GM18873 (cell line): ENCODE measurements at regions not wholly inside any gene's neighbourhood (a gene's known extent, or its start where the extent isn't known, plus 50 kb on each side); places are given as distances from the start of the nearest gene placed in this dataset.
"Not testable (repeated sequence)": the region's sequence is repeated elsewhere in the genome, so short reads cannot be mapped to it uniquely, and the experiment has no call there.

Experiments
- ATAC-seq: cut with Tn5 transposase; IDR thresholded peaks from one replicate; pipeline ENCODE4 v1.9.1; 2021; ENCODE audit warnings: mild to moderate bottlenecking, moderate library complexity, moderate number of reproducible peaks; ENCODE audit not compliant: unreplicated experiment, low FRiP score

DNA sequence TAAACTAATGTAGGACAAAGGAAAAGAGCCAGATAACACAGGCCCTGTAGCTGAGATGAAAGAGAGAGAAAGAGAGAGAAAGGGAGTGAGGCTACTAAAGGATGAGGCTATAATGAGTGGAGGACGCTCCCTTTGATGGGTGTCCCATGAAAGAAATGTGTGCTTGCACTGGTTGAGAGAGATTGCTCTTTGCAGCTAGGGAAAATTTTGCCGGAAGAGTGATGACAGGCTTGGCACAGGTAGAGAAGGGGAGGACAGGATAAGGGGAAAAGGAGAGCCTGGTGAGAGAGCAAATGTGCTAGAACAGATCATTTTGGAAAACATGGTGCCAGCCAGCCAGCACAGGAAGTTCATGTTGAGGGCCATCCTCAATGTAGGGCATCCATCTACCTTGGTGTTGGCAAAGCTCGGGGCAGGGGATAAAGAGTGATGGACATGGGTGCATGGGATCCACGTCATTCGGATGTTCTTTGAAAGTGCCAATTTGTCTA lies 248.6 kb downstream of the BTG1 start:
- no peak for ATAC-seq

DNA sequence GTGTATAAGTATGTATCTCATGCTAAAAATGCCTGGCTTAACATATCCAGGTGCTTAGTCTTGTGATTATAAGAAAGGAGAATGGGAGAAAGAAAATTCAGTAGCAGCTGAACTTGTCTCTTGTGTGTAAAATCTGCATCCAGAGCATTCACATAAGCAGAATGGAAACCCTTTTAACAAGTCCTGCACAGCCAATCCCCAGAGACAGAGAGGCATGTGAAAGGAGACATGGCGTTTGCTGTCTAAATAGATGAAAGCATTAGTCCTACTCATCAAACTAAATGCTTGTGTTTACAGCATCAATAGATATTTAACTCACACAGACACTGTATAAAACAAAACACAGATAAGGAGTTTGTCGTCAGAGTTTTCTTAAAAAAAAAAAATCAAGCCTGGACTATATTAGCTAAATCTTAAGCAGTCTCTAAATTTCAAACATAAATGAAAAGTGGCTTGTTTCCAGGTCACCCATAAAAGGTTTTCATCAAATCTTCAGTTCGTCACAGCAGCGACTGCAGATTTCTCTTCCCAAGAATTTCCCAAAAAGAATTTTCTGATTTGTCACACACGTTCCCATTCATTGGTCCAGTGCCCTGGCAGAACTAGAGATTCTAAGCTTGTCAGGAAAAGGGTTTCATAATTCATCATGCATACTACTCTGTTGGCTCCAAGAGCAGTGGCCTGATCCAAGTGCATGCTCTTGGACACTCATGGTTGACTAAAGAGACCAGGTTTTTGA lies 249.2 kb downstream of the BTG1 start:
- no peak for ATAC-seq

DNA sequence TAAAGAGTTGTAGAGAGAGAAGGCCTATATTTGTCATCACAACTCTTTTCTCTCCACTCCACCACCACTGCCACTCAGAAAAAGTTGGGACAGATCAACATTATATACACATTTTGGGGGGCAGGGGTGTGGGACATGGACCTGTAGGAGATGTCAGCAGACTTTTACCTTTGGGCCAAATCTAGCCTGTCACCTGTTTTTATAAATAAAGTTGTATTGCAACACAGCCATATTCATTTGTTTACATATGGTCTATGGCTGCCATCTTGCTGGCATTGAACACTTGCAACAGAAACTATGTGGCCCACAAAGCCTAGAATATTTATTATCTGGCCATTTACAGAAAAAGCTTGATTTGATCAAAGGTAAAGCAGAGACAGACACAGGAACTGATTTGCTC lies 250.7 kb downstream of the BTG1 start:
- ATAC-seq, result no peak

DNA sequence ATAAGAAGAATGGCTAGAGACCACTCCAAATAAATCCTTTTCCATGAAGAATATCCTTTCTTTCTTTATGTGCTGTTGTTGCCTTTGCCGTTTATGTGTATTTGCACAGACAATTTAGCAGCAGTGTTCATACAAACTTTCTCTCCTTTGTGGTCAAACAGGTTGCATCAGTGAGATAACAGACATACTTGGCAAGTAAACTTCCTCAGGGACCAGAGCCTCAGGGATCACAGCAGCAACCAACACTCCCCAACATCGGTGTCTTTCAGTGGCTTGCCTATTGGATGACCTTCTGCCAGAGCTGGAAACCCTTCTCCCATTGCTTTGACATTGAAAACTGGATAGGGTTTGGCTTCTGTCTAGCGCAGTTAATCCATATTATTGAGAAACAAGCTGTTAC lies 252.2 kb downstream of the BTG1 start:
- ATAC-seq, result no peak

DNA sequence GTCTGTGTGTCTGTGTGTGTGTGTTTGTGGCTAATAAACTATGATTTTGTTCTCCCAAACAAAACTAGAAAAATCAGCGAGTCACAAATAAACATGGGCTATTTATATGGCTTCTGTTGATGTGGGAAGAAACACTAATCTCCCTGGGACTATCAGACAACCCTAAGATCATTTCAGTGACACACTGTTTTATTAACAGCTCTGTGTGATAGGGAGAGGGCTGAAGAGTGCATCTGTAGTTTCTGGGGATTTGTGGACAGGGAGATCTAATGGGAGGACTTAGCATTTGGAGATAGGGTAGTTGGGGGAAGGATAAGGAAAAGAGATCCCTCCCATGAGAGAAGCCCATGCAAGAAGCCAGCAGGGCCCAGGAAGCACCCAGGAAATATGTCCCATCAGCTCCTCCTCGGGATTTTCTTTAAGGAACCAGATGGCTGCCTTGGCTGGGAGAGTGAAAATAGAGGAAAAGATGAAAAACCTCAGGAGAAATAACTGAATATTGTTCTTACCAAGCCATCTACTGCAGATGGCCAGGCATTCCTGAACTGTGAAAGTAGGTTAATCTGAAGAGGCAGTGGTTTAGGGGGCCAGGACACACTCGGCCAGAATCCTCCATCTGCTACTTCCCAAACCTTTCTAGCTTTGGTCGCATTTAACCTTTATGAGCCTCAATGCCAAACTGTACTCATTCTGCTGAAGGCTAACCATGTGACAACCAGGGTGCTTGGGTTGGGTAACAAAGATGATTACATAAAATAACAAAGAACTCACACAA lies 253.4 kb downstream of the BTG1 start:
- ATAC-seq, result no peak

DNA sequence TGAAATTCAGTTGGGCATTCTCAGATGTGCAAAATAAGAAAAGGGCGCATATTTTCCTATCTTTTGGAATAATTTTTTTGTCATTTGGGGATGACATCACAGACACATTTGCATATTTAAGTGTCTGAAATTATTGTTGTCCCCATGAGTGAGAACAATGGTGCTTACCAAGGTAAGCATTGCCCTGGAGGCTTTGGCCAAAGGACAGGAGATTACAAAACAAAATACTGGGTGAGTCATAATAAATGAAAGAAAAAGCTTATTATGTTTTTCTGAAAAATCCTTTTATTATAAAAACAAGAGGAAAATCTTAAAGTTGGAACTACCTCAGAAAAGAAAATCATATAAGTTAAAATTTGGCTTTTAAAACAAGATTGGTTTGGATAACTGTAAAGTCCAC lies 254.9 kb downstream of the BTG1 start:
- no peak for ATAC-seq

DNA sequence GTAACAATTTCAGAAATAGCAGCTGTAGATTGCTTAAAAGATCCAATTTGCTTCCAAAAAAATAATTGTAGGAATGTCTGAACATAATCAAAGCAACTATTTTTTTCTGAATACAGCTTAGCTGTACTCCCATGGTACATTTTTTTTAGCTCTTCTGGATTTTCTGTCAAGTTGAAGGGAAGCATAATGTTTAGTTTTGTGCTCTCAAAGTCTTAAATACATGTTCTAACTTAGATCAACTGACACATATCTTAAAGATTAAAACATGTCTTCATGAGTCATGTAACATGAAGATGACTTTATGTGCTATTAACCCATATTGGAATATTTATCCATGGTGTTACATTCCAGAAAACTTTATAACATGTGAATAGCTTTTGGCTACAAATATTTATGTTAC lies 255.7 kb downstream of the BTG1 start:
- ATAC-seq, result no peak

DNA sequence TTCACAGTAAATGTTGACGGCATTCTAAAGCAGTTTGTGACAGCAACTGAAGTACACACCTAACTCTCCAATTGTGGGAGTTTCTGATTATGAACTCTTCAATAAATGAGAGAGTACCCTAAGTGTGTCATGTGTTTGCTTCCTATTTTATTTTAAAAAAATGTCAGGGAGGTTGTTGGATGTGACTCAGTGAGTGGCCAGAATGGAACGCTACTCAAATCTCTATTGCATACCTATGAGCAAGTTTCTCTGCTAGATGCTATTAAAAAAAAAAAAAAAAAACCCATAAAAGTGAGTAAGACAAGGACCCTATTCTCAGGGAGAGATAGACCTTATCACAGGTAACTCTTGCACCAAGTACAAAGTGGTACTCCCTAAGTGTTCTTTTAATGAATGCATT lies 256.6 kb downstream of the BTG1 start:
- no peak for ATAC-seq

DNA sequence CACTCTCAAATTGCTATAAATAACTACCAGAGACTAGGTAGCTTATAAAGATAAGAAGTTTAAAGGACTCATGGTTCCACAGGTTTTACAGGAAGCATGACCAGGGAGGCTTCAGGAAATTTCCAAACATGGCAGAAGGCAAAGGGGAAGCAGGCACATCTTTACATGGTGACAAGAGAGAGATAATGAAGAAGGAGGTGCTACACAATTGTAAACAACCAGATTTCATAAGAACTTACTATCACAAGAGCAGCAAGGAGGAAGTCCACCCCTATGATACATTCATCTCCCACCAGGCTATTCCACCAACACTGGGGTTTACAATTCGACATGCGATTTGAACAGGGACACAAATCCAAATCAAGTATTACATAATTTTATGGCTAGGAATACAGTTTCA lies 257.7 kb downstream of the BTG1 start:
- ATAC-seq, result no peak

DNA sequence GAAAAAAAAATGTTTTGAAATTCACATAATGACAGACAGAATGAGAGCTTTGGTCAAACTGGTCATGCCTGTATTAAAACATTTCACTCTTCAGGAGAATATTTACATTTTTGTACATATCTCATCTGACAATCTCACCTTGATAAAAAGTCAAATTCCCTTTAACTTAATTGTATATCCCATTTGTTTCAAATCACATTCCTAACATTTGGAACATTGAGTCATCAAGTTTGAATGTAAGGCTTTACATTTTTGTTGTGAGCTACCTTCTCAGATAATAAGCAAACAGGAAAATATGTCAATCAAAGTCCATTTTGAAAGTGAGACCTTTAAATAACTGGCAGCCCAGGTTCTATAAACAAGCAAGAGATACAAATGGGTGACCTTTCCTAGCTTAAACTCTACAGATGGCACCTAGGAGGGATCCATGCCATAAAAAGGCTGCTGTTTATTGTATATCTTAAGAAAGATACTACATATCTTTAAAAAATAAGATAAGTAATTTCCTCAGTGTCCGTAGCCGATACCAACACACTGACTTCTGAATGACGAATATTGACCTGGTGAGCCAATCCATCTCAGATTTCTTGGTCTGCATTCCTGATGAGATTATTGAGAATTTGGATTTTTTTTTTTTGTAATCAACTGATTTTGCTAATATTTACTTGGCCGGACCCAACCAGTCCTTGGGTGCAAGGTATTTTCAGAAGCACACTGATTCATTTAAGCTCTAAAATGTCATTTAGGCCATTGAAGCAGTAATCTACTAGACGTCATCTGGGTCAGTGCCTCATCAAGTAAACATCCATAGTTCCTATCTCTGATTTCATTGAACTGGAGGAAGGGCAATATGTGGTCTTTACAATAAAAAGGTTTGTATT lies 259.6 kb downstream of the BTG1 start:
- ATAC-seq, result no peak

DNA sequence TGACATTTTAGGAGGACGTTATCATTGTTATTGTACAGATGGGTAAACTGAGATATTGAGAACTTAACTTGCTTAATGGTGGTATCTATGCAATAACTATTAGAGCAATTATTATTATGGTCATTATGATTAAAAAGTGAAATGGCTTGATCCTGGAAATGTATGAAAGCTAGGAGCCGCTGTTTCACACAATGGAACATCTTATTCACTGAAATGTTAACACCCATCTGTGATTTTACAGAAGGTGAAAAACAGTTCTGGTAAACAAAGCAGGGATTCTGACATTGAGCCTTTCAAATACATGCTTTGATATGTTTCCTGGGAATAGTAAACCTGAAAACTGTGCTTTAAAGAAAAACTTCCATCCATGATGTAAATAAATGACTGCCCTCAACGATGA lies 261.4 kb downstream of the BTG1 start:
- ATAC-seq, result no peak

DNA sequence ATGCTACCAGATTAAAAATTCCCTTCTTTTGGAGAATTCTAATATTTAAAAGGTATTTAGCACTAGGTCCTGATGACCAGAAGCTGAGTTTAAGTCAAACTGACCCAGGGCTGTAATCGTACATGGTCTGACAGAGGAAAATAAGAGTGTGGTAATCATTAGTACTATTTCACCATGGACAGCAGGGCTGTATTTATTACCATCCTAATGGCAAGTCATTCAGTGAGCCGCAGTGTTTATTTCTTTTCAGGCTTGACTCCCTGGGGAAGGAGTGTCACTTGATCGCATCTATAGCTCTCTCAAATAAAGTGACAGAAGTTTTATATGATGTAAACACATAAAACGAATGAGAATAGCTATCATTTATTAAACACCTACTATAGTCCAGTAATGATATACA lies 261.8 kb downstream of the BTG1 start:
- no peak for ATAC-seq

DNA sequence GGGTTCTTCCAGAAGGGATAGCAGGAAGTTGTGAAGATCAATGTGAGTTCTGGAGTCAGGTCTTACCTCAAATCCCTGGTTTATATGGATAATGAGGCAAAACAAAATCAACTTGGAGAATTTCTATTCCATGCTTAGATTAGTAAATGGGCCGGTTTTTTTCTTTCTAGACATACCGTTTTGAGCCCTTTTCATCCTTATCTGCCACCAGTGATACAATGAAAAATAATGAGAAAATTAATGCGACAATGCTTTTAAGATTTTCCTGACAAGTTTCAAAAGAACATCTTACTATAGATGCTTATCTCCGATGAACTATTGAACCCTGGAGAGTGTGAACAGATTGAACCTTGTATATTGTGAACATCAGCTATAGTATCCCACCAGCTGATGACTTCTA lies 262.7 kb downstream of the BTG1 start:
- ATAC-seq, result no peak

DNA sequence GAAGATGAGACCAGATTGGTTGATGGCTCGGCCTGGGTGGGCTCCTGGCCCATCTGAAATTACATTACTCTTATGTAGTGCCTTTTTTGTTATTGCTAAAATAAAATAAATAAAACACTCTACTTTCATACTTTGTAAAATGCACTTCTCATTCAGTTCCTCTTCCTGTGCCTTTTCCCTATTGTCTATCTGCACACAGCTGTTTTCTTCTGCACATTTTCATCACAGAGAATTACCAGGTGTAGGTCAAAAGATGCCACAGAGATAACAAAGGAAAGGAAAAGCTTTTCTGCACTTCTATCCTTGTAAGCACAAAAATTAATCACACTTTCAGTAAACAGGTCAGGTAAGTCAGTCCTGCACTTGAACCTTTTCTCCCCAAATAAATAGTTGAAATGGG lies 265.1 kb downstream of the BTG1 start:
- no peak for ATAC-seq

DNA sequence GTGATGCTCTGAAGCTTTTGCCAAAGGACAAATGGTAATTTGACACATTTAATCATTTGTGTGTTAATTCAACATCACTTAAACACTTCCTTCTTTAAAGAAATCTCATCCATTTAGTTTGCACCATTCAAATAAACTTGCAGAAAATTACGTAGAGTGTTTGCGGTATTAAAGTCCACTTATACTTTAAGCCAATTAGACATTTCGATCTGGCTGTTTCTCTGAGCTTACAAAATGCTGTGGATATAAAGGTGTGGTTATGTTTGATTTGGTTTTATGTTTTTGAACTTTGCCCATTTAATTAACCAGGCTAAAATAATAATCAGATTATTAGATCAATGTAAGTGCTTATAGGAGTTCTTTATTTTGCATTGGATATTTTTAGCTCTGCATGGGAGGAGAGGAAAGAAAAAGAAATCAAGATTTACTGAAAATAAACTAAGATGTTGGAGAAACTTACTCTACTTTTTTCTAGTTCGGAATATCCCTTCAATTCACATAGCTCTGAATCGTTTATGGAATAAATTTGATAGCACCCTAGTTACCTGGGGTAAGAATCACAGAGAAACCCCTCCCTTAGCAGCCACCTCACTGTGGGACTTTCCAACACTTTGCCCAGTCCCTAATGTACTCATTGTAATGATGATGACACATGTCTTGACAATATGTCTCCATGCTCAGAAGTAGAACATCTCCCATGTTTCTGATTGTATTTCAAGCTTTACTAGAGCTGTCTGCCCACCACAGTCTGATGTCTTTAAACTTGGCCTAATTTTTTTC lies 268.0 kb downstream of the BTG1 start:
- ATAC-seq, result no peak

DNA sequence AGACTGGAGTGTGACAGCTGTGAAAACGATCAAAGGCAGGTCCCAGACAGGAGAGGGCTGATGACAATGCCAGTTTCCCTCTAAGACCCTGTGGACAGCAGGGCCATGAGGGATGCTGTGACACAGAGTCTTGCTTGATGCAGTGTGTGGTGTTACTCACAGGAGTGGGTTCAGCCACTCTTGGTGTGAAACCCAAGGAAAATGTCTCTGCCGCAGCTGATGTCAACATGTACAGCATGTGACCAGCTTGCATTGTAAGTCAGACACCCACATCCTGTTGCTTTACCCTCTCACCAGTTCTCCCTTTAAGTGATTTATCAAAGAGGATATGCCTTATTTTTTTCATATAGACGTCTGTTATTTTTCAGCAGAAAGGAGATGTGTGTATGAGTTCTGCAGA lies 268.6 kb downstream of the BTG1 start:
- ATAC-seq, result peak; percentile 86

DNA sequence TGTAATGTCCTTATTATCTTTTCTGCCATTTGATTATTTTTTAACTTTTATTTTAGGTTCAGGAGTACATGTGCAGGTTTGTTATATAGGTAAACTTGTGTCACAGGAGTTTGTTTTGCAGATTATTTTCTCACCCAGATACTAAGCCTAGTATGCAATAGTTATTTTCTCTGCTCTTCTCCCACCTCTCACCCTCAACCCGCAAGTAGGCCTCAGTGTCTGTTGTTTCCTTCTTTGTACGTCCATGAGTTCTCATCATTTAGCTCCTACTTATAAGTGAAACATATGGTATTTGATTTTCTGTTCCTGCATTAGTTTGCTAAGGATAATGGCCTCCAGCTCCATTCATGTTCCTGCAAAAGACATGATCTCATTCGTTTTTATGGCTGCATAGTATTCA lies 270.0 kb downstream of the BTG1 start:
- ATAC-seq, result not testable (repeated sequence)

DNA sequence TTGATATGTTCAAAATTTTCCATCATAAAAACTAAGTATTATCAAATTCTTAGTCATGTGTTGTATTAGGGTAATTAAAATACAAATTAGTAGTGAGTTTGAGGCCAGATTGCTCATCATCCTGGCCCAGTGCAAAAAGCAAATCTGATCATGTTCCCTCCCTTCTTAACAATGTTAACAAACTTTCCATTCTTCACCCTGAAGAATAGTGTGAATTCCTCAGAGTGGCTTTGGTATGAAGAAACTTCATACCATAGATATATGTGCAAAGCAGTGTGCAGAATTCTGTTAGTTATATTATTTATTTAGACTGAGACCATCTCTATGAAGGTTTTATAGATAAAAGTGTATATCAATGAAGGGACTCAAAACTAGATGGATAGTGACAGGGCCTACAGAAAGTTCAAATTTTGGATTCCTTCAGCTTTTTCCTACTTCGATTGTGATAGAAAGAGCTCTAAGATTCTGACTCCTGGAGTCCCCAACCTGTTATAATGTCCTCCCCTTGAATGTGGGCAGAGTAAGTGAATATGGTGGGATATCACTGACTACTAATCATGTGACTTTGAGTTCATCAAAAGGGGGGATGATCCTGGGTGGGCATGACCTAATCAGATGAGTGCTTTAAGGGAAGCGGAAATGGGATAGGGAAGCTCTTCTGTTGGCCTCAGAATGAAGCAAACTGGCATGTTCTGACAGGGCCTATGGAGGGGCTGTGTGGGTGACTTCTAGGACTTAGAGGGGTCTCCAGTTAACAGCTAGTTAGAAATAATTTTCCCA lies 271.4 kb downstream of the BTG1 start:
- ATAC-seq, result no peak

DNA sequence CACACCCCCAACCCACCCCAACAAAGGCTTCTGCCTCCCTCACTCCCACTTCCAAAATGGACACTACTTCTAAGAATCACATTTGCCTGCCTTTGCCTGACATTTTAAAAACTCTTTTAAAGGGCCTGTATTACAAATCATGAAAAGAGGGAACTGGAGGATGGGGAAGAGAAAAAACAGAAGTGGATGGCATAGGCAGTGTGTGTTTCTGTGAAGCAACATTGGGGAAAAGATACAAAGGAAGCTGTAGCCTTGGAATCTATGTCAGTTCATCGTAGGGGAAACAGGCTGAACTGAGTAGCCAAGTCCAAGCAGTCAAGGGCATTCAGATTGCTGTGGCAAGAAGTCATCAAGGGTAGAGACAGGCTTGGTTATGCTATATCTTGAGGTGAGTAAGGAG lies 273.9 kb downstream of the BTG1 start:
- no peak for ATAC-seq
